Endothelial cell of umbilical vein (primary cell): ENCODE measurements at regions not wholly inside any gene's neighbourhood (a gene's known extent, or its start where the extent isn't known, plus 50 kb on each side); places are given as distances from the start of the nearest gene placed in this dataset.

ENCODE experiments used
- EZH2 ChIP-seq: IDR thresholded peaks from 2 replicates; pipeline ENCODE4 v1.6.1; 2012; ENCODE audit warnings: borderline replicate concordance, low read depth, mild to moderate bottlenecking, moderate library complexity, low read length, inconsistent platforms; ENCODE audit not compliant: severe bottlenecking
- JUN ChIP-seq: IDR thresholded peaks from 2 replicates; pipeline ENCODE4 v1.6.1; 2011; ENCODE audit warnings: borderline replicate concordance, low read depth; ENCODE audit not compliant: insufficient read length, insufficient read depth
- POLR2A ChIP-seq: IDR thresholded peaks from 2 replicates; pipeline ENCODE4 v1.6.1; 2012; ENCODE audit warnings: low read depth, mild to moderate bottlenecking, control low read depth, low read length
- POLR2AphosphoS5 ChIP-seq: IDR thresholded peaks from 2 replicates; pipeline ENCODE4 v1.6.1; 2012; ENCODE audit warnings: low read depth, mild to moderate bottlenecking, control low read depth, low read length, moderate library complexity; ENCODE audit not compliant: insufficient read depth
- TF ChIP-seq, protein P1 (sequence below), 2 donors: IDR thresholded peaks; 1 replicate in 1 of 2; 2 replicates in 1 of 2; pipeline ENCODE4 v1.5.1; 2011; ENCODE audit warnings: low read length in 2 of 2, mild to moderate bottlenecking in 2 of 2, moderate library complexity in 2 of 2, control low read depth in 1 of 2, inconsistent platforms in 1 of 2, low read depth in 1 of 2; ENCODE audit not compliant: insufficient read depth in 1 of 2; ENCODE audit errors: extremely low read depth in 1 of 2

DNA sequence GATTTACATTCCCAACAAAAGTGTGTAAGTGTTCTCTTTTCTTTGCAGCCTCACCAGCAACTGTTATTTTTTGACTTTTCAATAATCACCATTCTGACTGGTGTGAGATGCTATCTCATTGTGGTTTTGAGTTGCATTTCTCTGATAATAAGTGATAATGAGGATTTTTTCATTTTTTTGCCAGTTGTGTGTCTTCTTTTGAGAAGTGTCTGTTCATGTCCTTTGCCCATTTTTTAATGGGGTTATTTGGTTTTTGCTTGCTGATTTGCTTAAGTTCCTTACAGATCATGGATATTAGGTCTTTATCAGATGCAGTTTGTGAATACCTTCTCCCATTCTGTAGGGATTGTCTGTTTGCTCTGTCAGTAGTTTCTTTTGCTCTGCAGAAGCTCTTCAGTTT, 107.7 kb downstream of the EHF start:
- TF ChIP-seq, protein P1, sequence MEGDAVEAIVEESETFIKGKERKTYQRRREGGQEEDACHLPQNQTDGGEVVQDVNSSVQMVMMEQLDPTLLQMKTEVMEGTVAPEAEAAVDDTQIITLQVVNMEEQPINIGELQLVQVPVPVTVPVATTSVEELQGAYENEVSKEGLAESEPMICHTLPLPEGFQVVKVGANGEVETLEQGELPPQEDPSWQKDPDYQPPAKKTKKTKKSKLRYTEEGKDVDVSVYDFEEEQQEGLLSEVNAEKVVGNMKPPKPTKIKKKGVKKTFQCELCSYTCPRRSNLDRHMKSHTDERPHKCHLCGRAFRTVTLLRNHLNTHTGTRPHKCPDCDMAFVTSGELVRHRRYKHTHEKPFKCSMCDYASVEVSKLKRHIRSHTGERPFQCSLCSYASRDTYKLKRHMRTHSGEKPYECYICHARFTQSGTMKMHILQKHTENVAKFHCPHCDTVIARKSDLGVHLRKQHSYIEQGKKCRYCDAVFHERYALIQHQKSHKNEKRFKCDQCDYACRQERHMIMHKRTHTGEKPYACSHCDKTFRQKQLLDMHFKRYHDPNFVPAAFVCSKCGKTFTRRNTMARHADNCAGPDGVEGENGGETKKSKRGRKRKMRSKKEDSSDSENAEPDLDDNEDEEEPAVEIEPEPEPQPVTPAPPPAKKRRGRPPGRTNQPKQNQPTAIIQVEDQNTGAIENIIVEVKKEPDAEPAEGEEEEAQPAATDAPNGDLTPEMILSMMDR (IDR thresholded peaks at IDR 0.05; ENCODE audit: extremely low read depth in 1 of 2, insufficient read depth in 1 of 2, low read depth in 1 of 2, low read length in 2 of 2), result no peak
- TF ChIP-seq EZH2, result no peak
- TF ChIP-seq JUN, result no peak
- no peak for TF ChIP-seq POLR2A
- TF ChIP-seq POLR2AphosphoS5, result no peak
